ENCODE measurements at regions not wholly inside any gene's neighbourhood (a gene's known extent, or its start where the extent isn't known, plus 50 kb on each side); places are given as distances from the start of the nearest gene placed in this dataset.
"Not testable (repeated sequence)": the region's sequence is repeated elsewhere in the genome, so short reads cannot be mapped to it uniquely, and the experiment has no call there.

DNA sequence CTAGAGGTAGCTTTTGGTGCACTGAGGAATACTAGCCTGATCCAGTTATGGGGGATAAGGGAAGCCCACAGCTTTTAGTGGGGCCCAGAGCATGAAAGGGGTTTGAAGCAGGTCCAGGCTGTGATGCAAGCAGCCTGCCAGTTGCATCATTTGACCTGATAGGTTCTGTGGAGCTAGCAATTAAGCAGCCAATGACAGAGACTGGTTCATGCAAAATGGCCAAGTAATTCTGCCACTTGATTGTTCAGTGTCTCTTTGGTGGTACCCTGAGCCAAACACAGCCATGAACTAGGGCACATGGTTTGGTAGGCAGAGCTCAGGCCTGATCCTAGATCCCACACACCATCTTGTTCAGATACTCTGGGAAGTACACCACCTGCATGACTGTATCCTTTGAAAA, 91.0 kb upstream of the PRR23C start:
- no peak for DNase-seq

DNA sequence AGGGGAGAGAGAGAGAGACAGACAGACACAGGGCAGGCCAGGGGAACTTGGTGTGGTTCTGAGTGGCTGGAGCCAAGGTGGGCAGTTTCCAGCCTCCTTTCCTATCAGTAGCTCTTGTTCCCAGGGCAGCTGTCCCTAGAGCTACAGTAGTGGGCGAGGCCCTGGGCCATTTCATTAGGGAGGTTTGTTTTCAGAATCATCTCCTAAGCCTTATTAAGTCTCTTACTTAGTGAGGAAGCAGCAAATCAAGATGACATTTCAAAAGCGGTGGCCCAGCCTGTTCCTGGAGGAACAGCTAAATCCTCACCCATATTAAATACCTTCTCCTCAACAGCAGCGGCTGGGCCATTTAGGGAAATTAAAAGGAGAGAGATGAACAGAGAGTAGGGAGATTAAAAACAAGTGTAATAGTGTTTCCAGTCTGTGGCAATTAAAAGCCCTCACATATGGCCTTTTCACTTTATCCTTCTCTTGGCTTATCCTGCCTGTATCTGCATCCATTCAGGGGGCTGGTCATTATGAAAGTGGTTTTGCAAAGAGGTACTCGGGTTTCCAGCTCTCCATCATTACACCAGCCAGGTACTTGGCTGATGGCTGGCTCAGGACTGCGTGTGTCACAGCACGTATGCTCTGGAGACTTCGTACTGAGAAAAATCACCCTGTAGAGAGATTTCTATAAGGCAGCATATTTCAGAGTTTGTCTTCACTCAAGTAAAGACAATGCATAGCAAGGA, 91.9 kb upstream of the PRR23C start:
- no peak for DNase-seq

DNA sequence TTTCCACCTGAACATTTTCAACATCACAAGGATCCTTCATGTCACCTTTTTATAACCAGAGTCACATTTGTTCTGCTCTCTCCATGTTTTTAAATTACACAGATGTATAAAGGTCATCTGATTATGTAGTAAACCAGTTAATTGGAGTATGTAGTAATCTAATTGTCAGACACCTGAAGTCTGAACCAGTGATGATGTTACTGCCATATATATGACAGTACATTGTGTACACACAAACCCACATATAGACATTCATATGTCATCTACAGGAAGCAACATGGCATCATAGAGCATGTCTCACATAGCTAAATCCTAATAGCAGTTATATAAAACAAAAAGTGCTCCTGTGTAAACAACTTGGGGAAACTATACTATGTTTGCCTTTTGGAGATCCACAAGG, 95.9 kb upstream of the PRR23C start:
- DNase-seq = no peak

DNA sequence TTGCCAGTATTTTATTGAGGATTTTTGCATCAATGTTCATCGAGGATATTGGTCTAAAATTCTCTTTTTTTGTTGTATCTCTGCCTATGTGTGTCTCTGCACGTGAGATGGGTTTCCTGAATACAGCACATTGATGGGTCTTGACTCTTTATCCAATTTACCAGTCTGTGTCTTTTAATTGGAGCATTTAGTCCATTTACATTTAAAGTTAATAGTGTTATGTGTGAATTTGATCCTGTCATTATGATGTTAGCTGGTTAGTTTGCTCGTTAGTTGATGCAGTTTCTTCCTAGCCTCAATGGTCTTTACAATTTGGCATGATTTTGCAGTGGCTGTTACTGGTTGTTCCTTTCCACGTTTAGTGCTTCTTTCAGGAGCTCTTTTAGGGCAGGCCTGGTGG, 101.3 kb upstream of the PRR23C start:
- DNase-seq = not testable (repeated sequence)

DNA sequence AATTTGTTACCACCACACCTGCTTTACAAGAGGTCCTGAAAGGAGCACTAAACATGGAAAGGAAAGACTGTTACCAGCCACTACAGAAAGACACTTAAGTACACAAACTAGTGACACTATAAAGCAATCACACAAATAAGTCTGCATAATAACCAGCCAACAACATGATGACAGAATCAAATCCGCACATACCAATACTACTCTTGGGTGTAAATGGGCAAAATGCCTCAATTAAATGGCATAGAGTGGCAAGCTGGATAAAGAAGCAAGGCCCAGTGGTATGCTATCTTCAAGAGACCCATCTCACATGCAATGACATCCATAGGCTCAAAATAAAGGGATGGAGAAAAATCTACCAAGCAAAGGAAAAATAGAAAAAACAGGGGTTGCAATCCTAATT, 106.8 kb upstream of the PRR23C start:
- no peak for DNase-seq

DNA sequence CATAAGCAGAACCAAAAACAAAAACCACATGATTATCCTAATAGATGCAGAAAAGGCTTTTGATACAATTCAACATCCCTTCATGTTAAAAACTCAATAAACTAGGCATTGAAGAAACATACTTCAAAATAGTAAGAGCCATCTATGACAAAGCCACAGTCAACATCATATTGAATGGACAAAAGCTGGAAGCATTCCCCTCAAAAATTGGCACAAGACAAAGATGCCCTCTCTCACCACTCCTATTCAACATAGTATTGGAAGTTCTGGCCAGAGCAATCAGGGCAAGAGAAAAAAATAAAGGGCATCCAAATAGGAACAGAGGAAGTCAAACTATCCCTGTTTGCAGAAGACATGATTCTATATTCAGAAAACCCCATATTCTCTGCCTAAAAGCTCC, 108.7 kb upstream of the PRR23C start:
- not testable (repeated sequence) for DNase-seq

DNA sequence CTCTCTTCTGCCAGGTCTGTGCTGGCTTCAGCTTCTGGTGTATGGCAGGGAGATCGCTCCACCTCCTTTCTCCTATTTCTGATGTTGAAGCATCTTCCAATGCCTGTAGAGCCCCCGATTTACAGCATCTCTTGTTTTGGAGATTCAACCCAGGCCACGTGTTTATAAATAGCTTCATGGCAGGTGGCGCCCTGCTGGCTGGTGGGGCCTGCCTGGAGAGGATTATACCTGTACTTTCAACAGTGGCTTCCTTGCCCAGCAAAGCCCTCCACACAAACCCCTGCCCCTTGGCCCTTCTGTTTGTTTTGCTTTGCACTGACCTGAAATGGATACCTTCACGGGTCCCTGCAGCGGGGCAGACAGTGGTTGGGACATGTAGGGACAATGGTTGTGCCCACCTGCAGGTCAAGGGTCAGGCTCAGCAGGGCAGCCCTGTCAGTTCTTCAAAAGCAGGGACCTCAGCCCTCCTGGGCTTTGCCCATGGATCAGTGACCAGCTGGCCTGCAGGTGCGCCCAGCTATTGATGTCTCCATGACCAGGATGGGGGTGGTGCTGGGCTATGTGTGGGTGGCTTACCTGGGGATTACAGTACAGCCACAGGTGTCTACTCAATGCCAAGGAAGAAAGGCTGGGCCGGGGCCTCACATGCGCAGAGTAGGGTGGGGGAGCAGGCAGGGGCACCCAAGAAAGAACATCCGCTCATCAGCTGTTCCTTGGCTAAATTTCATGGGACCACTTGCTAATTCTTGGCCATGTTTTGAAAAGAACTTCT, 112.7 kb upstream of the PRR23C start:
- DNase-seq = no peak

DNA sequence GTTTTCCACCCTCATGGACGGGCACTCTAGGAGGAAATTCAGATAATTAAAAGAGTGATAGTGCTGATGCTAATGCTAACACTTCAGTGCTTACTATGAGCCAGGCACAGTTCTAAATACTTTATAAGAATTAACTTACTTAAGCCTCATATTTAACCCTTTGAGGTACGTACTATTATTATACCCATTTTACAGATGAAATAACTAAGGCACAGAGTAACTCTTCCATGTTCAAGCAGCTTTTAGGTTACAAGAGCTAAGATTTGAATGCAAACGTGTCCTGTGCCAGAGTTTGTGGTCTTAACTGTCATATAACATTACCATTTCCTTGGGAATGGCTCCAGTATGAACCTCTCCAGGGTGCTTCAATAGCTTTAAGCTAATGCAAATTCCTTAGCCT, 114.7 kb upstream of the PRR23C start:
- DNase-seq = no peak

DNA sequence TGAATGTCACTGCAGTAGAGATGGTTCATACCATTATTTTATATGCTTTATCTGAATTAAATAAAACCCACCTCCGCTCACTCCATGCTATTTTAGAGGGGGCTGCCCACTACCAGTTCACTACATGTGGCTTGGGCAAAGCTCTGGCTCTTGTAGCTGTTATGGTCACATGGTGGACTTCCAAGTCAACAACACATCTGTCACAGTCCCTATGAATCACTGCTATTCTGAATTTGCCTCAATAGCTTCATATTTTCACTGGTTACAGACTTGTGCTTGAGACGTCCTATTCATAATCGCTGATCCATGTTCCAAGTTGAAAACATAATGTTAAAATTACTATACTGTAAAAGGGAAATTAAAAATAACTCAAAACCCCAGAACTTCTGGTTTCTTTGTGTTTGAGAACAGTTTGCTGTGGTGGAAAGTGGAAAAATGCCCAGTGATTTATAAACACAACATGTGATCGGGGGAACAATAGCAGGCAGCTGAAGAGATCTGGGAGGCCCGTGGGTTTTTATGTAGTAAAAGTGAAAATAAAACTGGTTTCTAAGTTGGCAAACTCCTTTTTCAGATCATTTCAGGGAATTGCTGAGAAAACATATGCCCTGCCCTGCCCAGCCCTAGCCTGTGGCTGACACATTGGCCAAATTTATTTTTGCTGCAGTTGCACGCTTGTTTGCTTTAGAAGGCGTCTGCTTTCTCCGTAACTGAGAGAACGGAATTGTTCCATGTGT, 128.8 kb upstream of the PRR23C start:
- DNase-seq = peak; percentile 18

DNA sequence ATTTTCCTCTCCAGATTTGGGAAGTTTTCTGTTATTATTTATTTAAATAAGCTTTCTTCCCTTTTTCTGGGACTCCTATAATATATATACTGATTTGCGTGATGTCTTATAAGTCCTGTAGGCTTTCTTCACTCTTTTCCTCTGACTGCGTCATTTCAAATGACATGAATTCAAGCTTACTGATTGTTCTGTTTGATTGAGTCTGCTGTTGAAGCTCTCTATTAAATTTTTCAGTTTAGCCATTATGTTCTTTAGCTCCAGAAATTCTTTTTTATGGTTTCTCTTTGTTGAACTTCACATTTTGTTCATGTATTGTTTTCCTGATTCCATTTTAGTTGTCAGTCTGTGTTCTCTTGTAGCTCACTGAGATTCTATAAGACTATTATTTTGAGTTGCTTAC, 135.8 kb upstream of the PRR23C start:
- DNase-seq = no peak

DNA sequence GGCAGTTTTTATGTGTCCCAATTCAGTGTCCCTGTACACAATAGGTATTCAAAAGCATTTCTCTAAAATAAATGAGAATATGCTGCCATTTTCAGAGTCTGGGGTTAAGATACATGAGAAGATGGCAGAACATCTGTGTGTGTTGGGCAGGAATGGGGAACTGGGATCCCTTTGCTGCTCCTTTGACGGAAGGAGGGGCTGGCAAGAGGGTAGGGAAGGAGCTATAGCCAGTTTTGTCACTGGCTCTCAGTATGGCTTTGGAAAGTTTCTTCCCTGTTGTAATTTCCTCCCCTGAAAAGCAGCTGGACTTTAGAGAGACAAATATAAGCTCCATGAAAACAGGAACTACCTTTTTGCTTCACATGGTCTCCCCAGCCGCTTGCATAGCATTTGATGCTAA, 137.5 kb upstream of the PRR23C start:
- no peak for DNase-seq

DNA sequence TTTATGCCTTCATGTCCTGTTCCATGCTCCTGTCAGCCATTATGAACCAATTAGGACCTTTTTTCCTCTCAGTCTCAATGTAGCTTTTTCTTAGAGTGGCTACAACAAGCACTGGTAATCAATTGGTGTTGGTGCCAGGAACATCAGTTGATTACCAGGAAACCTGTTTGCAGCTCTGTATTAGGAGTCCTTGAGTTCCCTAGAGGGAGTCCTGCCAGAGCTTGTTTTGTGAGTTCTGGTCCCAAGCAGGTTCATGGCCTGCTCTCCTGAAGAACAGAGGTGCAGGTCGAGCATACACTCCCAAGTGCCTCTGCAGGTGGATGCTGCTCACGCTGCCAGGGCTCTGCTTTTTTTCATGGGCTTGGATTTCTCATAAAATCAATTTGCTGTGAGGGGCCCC, 137.9 kb upstream of the PRR23C start:
- no peak for DNase-seq

DNA sequence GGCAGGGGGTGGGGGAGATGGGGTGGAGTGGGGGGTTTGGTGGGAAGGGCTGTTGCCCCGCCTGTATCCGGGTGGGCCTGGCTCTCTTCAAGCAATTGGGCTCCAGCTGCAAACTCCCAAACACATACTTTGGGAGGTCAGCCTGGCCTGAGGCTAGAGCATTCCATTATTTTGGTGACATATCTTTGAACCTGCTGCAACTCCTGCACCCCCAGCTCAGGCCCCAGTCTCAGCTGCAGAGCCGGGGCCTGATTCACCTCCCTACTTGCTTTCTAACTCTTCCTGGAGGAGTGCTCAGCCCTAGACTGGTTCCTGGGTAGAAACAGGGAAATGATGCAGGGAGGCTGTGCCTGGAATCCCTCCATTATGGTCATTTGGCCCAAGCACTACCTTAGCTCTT, 140.8 kb upstream of the PRR23C start:
- DNase-seq = no peak

DNA sequence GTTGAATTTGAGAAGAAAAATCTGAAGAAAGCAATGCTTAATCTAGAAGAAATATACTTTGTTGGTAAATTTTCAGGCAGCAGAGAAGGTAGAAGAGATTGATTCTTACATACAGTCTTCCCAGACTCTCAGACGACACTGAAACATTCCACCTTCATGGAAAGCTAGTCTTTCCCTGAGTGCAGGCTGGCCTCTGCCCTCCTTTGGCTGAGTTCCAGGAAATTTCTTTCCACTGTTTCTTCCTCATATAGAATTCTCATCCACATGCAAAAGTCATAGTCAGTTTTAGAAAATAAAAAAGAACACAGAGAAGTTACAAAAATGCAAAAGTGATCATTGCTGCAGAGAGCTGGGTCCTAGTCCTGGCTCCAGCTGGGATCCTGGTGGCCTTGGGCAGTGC, 142.5 kb upstream of the PRR23C start:
- no peak for DNase-seq

DNA sequence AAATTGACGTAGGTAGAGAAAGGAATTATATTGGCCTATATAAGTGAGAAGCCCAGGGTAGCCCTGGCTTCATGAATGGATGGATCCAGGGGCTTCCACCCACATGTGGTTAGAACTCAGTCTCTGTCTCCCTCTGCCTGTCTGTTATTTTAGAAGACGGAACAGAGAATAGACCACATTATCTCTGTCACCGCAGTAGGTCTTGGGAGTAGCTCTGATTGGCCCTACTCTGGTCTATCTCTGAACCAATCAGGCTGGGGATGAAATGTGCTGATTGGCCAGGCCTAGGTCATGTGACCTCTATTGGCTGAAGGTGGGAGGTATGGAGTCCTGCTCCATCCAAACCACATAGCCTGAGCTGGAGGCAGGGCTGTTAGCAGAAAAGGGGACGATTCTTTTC, 143.0 kb upstream of the PRR23C start:
- no peak for DNase-seq

DNA sequence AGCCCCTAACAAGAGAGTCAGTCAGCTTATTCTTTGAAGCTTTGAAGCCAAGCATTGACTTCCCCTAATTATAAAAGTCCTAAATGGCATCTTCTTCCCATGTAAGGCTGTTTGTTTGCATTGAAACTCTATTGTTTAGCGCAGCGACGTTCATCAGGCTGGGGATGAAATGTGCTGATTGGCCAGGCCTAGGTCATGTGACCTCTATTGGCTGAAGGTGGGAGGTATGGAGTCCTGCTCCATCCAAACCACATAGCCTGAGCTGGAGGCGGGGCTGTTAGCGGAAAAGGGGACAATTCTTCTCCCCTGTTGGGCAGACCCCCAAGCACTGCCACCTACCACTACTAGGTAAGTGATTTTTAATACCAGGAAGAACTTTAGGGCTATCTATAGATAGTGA, 145.3 kb upstream of the PRR23C start:
- DNase-seq = no peak

DNA sequence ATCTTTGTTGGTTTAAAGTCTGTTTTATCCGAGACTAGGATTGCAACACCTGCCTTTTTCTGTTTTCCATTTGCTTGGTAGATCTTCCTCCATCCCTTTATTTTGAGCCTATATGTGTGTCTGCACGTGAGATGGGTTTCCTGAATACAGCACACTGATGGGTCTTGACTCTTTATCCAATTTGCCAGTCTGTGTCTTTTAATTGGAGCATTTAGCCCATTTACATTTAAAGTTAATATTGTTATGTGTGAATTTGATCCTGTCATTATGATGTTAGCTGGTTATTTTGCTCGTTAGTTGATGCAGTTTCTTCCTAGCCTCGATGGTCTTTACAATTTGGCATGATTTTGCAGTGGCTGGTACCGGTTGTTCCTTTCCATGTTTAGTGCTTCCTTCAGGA, 149.4 kb upstream of the MRPS22 start:
- DNase-seq = not testable (repeated sequence)

DNA sequence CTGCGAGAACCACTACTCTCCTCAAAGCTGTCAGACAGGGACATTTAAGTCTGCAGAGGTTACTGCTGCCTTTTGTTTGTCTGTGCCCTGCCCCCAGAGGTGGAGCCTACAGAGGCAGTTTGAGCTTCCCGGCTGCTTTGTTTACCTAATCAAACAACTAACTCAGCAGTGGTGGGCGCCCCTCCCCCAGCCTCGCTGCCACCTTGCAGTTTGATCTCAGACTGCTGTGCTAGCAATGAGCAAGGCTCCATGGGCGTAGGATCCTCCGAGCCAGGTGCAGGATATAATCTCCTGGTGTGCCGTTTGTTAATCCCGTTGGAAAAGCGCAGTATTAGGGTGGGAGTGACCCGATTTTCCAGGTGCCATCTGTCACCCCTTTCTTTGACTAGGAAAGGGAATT, 147.7 kb upstream of the MRPS22 start:
- not testable (repeated sequence) for DNase-seq

DNA sequence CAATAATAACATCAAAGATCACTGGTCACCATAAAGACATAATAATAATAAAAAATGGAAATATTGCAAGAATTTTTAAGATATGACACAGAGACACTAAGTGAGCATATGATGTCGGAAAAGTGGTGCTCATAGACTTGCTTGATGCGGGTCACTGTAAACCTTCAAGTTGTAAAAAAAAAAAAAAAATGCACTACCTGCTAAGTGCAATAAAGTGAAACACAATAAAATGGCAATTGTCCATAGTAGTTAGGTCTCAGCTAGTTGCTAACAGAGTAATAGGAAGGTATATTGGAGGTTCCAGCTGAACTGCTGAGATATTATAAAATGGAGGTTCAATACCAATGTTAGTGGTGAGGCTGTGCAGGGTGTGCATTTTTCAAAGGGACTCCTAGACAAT, 146.6 kb upstream of the MRPS22 start:
- no peak for DNase-seq

DNA sequence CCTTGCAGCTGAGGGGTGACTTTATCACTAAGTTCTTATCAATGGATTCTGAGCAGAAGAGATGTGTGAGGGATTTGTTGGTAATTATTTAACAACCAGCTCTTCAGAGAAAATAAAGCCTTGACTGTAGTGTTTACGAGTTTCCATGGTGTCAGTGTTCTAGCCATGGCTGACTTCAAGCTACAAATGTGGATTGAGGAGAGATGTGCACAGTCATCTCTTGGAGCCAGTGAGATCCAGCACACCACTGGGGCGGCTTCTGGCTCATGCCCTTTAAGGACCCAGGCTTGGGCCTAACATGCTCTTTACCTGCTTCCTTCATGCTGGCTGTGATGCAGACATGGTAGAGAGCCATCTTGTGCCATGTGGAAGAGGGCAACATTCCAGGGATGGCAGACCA, 145.6 kb upstream of the MRPS22 start:
- no peak for DNase-seq

DNA sequence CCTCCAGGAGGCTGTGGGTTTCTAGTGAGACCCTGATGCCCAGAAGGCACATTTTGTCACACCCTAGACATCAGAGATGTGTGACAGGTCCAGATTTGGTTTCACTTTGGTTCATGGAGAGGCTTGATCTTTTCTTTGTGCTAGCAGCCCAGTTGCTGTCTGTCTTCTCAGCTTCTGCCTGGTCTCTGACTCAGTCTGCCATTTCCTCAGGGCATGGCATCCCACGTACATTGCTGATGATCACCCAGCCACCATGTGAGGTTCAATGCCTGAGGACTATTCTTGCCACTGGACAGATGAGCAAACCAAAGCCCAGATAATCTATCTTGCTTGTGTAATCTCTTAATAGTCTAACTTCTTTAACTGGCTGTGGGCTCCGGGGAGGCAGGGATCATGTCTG, 144.9 kb upstream of the MRPS22 start:
- no peak for DNase-seq

DNA sequence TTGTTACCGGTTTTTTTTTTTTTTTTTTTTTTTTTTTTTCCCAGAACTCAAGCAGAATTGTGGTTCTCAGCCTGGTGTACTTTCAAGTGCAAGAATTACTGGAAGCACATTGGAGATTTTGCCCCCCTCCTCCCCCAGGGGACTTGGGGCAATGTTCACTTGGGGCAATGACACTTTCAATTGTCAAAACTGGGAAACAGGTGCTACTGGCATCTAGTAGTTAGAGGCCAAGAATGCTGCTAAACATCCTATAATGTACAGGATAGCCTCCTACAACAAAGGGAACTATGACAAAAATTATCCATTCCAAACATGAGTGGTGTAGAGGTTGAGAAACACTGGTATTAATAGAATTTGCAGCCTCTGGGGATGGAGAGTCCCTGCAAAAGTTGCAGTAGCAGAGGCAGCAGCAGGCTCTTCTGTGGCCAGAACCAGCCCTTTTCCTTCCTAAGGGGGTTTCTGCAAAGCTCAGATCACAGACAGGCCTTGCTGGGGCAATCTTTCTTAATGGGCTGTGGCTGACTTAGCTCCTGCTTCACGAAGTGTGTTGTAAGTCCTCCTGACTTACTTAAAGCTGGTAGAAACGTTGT, 144.3 kb upstream of the MRPS22 start:
- no peak for DNase-seq
